Activated T-cell treated with anti-CD3 and anti-CD28 coated beads, Interleukin-2, amount 50 U/mL, for 48 hours (primary cell): ENCODE measurements at regions not wholly inside any gene's neighbourhood (a gene's known extent, or its start where the extent isn't known, plus 50 kb on each side); places are given as distances from the start of the nearest gene placed in this dataset.
"Not testable (repeated sequence)": the region's sequence is repeated elsewhere in the genome, so short reads cannot be mapped to it uniquely, and the experiment has no call there.

Experiments used
- DNase-seq, 2 experiments: peaks; one replicate each; pipeline ENCODE4 v3.0.0-alpha.2; 2020

DNA sequence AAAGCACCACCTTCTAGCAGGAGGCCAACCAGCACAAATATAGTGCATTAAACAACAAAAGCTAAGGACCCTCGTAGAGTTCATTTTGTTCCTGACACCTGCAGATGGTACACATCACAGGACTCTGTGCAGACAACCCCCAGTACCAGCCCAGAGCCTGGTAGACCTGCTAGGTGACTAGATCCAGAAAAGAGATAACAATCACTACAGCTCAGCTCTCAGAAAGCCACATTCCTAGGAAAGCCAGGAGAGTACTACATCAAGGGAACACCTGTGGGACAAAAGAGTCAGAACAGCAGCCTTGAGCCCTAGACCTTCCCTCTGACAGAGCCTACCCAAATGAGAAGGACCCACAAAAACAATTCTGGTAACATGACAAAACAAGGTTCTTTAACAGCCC, 344.7 kb upstream of the PTBP2 start:
- DNase-seq, result no peak

DNA sequence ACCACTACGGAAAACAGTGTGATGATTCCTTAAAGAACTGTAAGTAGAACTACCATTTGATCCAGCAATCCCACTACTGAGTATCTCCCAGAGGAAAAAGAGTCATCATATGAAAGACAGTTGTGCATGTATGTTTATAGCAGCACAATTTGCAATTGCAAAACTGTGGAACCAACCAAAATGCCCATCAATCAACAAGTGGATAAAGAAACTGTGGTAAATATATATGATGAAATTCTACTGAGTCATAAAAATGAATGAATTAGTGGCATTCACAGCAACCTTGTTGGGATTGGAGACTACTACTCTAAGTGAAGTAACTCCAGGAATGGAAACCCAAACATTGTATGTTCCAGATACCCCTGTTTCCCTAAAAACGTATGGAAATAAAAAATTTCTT, 337.0 kb upstream of the PTBP2 start:
- no peak for DNase-seq

DNA sequence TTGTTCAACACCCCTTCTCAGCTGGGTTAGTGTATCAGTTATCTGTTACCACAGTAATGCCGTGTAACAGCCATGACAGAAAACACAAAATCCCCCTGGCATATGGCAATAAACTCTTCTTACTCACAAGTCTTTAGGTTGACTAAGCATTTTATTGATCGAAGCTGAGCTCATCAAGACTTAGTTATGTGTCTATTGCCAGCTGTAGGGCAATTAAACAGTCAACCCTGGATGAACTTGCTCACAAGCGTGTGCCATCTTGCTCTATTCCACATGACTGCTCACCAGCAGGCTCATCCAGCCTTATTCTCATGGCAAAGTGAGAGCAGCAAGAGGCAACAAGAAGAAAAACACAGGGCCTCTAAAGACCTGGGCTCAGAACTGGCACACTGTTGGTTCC, 333.8 kb upstream of the PTBP2 start:
- DNase-seq, result no peak

DNA sequence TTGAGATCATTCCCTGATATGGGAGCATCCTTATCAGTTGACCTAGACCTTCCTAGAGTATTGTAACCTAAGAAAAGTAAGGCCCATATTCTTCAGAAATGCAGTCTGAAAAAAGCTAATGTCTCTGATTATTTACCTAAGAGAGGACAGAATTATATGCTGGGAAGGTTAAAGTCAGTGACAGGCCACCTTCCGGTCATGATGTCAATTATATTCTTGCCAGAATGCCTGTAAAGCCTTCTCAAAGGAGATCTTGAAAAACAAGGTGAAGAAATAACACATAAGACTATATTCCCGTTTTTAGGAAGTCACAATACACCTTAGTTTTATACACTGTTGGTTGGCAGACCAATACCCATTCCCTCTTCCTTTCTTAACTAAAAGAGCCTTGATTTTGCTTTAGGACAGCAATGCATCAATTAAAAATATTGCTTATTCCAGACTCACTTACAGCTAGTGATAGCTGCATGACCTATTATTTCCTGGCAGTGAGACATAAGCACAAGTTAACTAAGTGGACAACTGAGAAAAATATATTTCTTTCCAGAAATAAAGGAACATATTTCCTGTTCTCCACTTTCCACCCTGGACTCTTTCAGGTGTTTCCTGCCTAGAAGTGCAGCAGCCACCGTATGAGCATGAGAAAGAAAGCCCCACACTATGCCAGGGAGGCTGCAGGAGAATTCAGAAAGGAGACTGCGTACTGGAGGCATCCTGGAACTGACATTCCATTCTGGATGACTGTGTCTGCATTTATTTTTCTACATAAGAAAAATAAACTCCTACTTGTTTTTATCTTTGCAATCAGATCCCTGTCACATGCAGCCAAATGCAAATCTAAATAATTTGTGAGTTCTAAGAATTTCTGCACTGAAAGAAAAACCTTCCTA, 332.9 kb upstream of the PTBP2 start:
- DNase-seq, result no peak

DNA sequence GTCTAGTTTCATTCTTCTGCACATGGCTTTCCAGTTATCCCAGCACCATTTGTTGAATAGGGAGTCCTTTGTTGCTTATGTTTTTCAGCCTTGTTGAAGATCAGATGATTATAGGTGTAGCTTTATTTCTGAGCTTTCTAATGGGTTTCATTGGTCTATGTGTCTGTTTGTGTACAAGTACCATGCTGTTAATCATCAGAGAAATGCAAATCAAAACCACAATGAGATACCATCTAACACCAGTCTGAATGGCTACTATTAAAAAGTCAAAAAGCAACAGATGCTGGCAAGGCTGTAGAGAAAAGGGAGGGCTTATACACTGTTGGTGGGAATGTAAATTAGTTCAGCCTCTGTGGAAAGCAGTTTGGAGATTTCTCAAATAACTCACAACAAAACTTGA, 321.5 kb upstream of the PTBP2 start:
- DNase-seq, result no peak

DNA sequence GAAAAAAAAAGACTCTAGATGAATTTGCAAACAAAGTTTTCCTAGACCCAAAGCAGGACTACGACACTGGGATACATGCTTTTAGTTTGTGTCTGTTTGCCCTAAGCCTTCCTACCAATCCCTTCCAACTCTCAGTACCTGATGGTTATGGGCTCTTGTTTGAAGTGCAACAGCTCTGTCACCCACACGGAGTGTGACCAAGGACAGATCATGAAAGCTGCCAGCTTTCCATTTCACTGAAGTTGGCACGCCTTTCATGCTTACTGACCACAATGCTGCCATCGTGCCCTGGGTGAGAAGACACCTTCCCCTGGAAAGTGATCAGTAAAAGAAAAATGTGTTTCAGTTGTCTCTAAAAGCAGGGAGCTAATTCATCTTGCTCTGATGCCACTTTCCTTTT, 312.5 kb upstream of the PTBP2 start:
- no peak for DNase-seq

DNA sequence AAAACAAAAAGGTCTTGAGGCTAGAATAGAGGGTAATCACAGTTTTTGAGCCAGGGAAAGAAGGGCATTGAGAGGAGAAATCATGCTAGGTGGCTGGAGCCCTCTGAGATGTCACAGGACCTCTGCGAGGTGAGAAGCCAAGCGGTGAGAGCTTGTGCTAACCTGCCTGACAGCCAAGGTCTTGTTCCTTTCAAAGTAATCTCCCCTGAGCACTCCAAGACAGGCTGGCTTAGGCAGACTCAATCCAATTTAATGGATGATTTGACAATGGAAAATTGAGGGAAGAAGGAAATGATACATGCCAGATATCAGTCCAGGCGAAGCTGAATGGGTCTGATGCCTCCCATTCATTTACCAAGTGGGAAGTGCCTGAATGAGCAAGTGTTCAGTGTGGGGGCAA, 311.9 kb upstream of the PTBP2 start:
- no peak for DNase-seq

DNA sequence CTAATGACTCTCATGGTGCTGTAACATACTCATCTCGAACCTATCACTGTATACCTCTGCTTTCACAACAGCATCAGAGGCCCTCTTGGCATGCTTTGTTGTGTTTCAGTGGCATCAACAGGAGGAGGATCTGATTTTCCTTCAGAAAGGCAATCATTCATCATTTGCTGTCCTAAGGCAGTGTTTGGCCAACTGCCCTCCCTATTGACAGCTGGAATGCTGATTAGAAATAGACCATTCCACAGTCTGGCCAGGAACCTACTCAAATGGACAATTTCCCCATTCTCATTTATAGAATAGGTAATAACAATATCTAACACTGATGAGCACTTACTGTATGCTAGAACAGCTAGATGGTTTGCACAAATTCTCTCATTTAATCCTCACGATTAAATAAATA, 310.6 kb upstream of the PTBP2 start:
- DNase-seq, result no peak

DNA sequence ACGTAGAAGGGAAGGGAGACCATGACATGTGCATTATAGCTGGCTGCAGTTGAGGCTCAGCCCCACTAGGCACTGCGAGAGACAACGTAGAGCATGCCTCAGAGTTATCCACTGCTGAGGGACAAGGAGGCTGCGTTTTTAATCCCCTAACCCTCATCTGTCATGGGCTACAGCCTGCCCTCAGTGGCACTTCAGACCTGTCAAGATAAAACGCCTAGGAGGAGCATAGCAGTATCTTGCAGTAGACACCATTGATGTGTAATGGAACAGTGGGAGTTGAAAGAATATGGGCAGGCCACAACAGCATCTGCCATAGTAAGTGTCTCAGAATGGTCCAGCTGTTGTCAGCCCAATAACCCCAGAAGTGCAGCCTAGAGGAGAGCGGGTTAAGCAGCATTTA, 307.0 kb upstream of the PTBP2 start:
- no peak for DNase-seq

DNA sequence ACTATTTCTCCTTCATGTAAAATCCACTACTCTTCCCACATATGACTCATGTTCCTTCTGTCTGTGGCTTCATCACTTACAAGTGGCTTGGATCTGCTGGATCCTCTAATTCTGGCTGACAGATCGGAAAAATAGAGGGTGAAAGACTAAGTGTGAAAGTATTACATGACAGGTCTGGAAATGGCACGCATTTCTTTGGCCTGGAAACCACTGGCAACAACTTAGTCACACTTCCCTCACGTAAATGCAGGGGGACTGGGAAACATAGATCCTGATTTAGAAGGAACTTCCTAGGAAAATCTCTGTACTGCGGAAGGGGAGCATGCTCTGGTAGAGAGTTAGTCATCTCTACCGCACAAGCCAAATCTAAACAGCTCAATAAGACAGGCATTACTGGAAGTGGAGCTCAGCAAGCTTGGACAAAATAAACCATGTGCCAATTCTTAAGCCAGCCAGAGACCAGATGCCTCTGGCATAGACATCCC, 305.4 kb upstream of the PTBP2 start:
- no peak for DNase-seq

DNA sequence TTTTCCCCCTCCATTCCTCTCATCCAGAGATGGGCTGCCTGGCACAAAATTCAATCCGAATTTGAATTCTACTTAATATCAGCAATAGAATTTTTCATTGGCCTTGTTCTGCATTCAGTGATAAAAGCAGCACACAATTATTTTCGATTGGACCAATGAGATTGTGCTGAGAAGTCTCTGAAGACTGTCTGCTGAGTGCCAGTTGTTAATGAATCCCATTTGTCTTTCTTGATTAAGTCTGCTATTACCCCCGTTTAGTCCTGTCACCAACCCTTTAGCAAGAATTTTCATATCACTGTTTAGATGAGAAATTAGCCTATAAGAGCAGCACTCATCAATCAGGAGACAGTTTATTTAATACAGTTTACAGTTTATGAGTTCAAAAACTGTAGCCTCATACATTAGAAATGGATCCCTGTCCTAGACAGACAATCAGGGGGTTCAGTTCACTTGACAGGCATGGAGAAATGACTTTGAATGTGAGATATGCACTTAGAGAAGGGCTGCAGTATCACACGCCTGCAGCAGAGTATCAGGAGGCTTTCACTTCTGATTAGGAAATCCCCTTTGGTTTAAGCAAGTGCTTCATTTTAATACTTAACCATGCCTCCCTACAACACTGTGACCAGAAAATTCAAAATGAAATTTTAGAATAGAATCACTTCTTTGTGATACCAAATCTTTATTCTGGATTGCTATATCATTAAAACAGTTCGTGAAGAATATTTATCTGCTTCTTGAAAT, 304.7 kb upstream of the PTBP2 start:
- DNase-seq, result no peak

DNA sequence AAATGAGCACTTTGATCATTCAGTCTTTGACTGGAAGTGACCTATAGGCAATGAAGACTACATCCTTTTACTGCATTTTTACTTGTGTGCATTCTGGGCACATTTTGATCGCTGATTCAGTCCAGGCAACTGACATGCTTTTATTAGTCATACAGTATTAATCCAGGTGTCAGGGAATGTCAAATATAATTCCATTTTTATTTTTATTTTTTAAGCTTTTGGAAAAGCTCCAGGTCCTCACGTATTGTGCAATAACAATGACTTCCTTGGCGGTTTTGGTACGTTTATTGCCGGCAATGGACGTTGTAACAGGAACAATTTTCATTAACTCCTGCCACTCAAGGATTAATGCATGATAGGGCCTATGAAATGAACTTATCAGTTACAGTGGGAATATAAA, 302.6 kb upstream of the PTBP2 start:
- no peak for DNase-seq

DNA sequence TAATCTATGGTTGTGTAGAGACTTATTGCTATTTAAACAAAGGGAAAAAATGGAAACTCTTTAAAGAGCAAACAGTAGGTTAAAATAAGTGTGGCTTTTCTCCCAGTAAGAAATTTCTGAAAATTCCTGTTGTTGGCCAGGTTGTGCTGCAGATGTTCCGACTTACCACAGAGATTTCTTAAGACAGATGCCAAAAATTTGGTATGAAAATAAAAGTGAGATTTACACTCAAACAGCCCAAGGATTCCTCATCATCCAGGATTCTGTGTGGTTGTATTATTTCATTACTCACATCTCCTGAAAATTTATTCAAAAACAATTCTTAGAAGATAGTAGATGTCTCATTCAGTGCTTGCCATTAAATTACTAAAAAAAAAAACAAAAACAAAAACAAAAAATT, 296.7 kb upstream of the PTBP2 start:
- no peak for DNase-seq

DNA sequence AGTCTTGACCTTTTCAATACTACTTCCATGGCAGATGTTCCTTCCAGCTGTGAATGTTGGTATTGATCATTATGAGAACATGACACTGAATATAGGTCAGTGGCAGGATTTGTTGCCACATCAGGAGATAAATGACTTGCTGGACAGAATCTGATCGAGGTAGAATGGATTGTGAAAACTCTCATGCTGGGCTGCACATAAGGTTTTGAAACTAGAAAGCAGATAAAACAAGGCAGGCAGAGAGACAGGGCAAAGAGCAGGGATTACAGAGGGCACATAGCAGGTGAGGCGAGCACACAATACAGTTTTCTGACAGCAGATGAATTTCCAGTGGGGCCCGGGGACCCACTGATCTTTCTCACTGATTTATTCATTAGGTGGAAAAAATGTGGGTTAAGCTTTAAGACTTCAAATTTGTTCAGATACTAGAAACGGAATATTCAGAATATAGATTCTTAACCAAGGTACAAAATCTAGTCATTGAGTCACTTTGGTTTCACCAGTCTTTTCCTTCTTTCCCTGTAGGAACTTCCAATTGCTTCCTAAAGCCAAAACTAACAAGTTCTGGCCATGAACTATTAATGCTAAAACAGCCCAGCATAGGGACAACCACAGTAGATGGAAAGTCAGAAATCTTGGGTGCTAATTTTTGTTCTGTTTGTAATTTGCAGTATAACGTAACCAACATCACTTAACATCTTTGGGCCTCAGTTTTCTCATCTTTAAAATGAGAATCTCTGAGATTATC, 296.0 kb upstream of the PTBP2 start:
- no peak for DNase-seq

DNA sequence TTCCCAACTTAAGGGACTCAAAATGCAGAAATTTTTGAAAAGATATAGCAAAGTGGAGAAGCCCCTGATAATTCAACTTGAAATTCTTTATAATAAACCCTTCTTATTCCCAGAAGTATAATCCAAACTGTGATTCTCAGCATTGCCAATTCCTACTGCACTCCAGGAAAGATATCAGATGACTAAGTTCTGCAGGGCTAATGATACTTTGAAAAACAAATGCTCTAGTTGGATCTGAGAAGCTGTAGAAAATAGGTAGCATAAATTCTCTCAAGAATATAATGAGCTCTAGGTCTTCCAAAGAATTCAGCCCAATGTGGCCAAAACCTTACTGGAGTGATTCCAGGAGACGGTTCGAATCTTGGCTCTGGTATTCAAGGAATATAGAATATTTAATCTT, 294.0 kb upstream of the PTBP2 start:
- DNase-seq, result no peak

DNA sequence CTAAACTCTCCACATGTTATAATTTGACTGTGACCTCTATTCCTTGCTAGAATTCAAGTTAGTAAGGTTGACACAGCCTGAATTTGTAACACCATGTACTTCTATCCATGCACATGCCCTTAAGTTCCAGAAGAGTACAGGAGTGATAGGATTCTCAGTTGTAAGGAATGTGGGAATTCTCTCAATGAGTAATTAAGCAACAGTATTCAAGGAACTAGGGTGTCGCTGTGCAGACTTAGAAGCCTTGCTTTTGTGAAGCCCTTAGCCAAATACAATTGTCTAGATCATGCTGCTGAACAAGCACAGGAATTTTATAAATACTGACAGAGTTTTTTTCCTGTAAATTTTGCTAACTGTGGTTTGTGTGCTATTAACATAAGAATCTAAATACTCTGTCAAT, 276.3 kb upstream of the PTBP2 start:
- DNase-seq, result no peak

DNA sequence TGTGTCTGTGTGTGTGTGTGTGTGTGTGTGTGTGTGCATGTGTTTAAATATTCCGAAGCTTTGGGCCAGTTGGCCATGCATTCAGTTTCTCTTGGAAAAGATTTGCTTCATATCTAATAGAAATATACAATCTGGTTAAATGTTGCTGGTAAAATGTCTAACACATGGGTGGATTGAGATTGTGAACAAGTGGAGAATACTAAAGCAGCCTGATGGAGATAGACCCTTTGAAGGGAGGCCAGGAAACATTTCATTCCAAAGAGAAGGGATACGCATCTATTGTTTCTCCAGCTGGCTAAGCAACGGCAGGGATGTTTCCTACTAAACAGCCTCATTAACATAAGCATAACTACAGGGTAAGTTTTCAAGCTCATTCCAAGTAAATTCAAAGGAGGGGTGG, 257.5 kb upstream of the PTBP2 start:
- DNase-seq, result no peak

DNA sequence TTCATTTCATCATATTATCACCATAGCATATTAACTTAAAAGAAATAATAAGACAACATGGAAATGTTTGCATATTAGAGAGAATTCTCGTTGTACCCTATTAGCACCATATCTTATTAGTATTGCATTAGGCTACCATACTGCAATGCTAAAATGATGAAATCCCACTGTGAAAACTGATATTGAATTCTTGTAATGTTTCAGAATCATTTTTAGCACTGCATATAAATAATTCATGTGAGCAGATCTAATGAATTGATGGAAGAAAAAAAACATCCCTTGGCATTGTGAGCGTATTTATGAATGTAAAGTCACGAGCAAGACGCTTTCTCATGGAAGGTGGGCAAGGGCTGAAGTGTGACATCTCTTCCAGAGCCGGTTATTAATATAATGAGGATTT, 257.1 kb upstream of the PTBP2 start:
- DNase-seq, result no peak

DNA sequence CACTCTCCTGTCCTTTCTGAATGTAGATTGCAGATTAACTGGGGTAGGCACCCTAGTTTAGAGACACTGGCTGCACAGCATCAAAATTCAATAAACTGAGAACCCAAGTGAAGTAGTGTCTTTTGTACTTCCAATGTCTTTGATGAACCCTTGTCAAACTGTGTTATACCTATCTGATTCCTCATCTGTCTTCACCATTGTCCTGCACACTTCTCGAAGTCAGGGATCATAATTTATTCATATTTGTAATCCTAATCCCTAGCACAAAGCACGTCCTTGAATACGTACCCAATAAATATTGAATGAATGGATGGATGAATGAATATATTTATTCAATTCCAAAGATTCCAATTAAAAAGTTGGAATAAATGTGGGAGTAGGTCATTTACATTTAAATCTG, 256.6 kb upstream of the PTBP2 start:
- no peak for DNase-seq

DNA sequence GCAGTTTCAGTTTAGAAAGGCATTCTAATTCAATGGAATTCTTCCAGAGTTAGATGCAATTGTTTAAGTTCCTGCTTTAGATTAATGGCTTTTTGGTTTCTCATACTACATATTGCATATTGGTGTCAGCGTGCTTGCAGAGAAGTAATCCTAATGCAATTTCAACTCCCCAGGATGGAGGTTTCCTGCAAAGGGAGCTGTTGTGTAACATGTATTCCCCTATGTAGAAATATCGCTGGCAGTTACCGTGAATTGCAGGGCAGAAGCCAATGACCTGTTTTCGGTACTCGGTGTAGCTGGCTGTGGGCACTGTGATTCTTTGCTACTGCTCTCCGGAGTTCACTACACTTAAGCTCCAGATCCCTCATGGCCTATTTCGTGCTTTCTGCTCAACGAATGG, 256.1 kb upstream of the PTBP2 start:
- DNase-seq, result no peak

DNA sequence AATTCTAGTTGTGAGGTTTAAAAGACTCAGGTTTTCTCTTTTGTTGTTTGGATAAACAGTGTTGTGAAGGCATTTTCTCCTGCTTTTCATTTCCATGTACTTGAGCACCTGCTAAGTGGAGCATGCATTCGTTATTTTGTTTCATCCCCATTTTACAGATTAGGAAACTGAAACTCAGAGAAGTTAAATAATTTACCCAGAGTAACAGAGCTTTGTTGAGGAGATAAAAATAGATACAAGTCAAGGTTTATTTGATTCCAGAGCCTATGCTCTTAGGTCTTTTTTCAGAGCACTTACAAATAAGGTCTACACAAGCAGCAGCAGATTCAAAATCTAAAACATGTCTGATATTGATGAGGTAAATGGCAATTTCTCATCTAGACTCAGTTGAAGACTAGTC, 254.7 kb upstream of the PTBP2 start:
- no peak for DNase-seq

DNA sequence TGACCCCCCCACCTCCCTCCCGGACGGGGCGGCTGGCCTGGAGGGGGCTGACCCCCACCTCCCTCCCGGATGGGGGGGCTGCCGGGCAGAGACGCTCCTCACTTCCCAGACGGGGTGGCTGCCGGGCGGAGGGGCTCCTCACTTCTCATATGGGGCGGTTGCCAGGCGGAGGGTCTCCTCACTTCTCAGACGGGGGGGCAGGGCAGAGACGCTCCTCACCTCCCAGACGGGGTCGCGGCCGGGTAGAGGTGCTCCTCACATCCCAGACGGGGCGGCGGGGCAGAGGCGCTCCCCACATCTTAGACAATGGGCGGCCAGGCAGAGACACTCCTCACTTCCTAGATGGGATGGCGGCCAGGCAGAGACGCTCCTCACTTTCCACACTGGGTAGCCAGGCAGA, 251.9 kb upstream of the PTBP2 start:
- DNase-seq, result not testable (repeated sequence)

DNA sequence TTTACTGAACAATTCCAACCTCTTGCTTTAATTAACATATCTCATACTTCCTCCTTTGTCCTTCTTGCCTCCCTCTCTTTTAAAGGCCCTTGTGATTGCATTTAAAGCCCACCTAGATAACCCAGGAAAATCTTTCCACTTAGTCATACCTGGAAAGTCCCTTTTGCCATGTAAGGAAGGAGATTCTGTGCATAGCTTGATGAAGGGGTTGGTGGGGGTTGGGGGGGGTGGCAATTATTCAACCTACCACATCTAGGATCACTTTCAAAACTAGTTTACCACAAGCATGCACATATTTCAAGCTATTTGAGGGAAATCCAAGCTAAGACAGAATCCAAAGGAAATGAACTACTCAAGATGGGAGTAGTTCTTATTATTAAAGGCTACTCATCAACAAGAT, 249.1 kb upstream of the PTBP2 start:
- DNase-seq, result no peak
